Endothelial cell of umbilical vein (primary cell): ENCODE measurements at regions not wholly inside any gene's neighbourhood (a gene's known extent, or its start where the extent isn't known, plus 50 kb on each side); places are given as distances from the start of the nearest gene placed in this dataset.

Source experiments
- BruUV-seq: library from RNA; stranded (reverse); fragments of 400-500 nt; replicated peaks from 2 replicates; lab custom pipeline; 2021; lab: Mats Ljungman, UMichigan
- CTCF ChIA-PET: fragments of 300-600, 350-600 bp; sonication (Branson Sonifier 250); formaldehyde crosslinking; loops from one replicate; lab custom pipeline; 2021; ENCODE audit warnings: antibody characterized with exemption, inconsistent platforms; lab: Charles Lee
- POLR2A ChIA-PET: fragments of 300-600, 350-600 bp; sonication (Branson Sonifier 250); formaldehyde crosslinking; loops from one replicate; lab custom pipeline; 2021; ENCODE audit warnings: antibody characterized with exemption, inconsistent platforms; lab: Charles Lee
- DNase-seq: peaks from one replicate; pipeline ENCODE4 v3.0.0-alpha.2; 2011; ENCODE audit warnings: low read depth, low spot score
- FAIRE-seq: peaks from 2 replicates; lab custom pipeline; 2011; peaks lifted over from hg19 to GRCh38; lab: Jason Lieb, UNC
- H2AFZ ChIP-seq: 2 replicates; pipeline ENCODE4 v1.6.0; 2012; ENCODE audit warnings: low read depth, low read length, control low read depth, inconsistent platforms
- H3K27ac ChIP-seq: 2 replicates; pipeline ENCODE4 v1.5.1; 2011; ENCODE audit warnings: low read depth, mild to moderate bottlenecking, control low read depth, low read length, moderate library complexity; ENCODE audit not compliant: insufficient read depth
- H3K27me3 ChIP-seq, 2 experiments: 2 replicates each; pipeline versions ENCODE4 v1.6.0 to v1.6.1; 2011; ENCODE audit warnings: low read length in 2 of 2, mixed read lengths in 1 of 2; ENCODE audit not compliant: control insufficient read depth in 2 of 2, insufficient read depth in 2 of 2
- H3K36me3 ChIP-seq, 2 experiments: 2 replicates in 1 of 2; 3 replicates in 1 of 2; pipeline ENCODE4 v1.5.1; 2011; ENCODE audit warnings: low read length in 2 of 2, mild to moderate bottlenecking in 1 of 2, moderate library complexity in 1 of 2; ENCODE audit not compliant: control insufficient read depth in 2 of 2, insufficient read depth in 2 of 2; ENCODE audit errors: extremely low read depth in 1 of 2
- H3K4me1 ChIP-seq: 3 replicates; pipeline ENCODE4 v1.5.1; 2011; ENCODE audit warnings: mild to moderate bottlenecking, low read length; ENCODE audit not compliant: control insufficient read depth, insufficient read depth; ENCODE audit errors: extremely low read depth
- H3K4me2 ChIP-seq: 2 replicates; pipeline ENCODE4 v1.6.1; 2011; ENCODE audit warnings: low read length, control low read depth, mixed read lengths; ENCODE audit not compliant: insufficient read depth
- H3K4me3 ChIP-seq, 3 experiments: fragments of 200-600 bp in 1 of 3; sonication (generic), shearing (Covaris generic) in 1 of 3; replicated peaks in 1 of 3; 2 replicates each; pipeline ENCODE4 v1.5.1; 2011 to 2016; ENCODE audit warnings: control low read depth in 3 of 3, low read length in 3 of 3, mild to moderate bottlenecking in 2 of 3, inconsistent platforms in 1 of 3, low read depth in 1 of 3, moderate library complexity in 1 of 3; ENCODE audit not compliant: insufficient read depth in 1 of 3
- H3K79me2 ChIP-seq: 2 replicates; pipeline ENCODE4 v1.6.0; 2012; ENCODE audit warnings: low read length, inconsistent platforms; ENCODE audit not compliant: control insufficient read depth, insufficient read depth
- H3K9ac ChIP-seq: replicated peaks from 2 replicates; pipeline ENCODE3; 2011; ENCODE audit warnings: low read length, control low read depth; ENCODE audit not compliant: insufficient read depth; ENCODE audit errors: extremely low read depth
- H3K9me1 ChIP-seq: replicated peaks from 3 replicates; pipeline ENCODE4 v1.6.0; 2011; ENCODE audit warnings: mild to moderate bottlenecking, low read length; ENCODE audit not compliant: control insufficient read depth, insufficient read depth; ENCODE audit errors: extremely low read depth
- H3K9me3 ChIP-seq: replicated peaks from 2 replicates; pipeline ENCODE4 v1.5.1; 2012; ENCODE audit warnings: low read length, inconsistent platforms; ENCODE audit not compliant: control insufficient read depth, insufficient read depth
- H4K20me1 ChIP-seq: replicated peaks from 2 replicates; pipeline ENCODE3; 2011; ENCODE audit warnings: mild to moderate bottlenecking, low read length; ENCODE audit not compliant: control insufficient read depth, insufficient read depth; ENCODE audit errors: extremely low read depth
- EZH2 ChIP-seq: IDR thresholded peaks from 2 replicates; pipeline ENCODE4 v1.6.1; 2012; ENCODE audit warnings: borderline replicate concordance, low read depth, mild to moderate bottlenecking, moderate library complexity, low read length, inconsistent platforms; ENCODE audit not compliant: severe bottlenecking
- FOS ChIP-seq: IDR thresholded peaks from 2 replicates; pipeline ENCODE4 v1.6.1; 2011; ENCODE audit warnings: mild to moderate bottlenecking, low read length, moderate library complexity, borderline replicate concordance; ENCODE audit not compliant: insufficient read depth
- GATA2 ChIP-seq: IDR thresholded peaks from 2 replicates; pipeline ENCODE4 v1.7.0; 2011; ENCODE audit warnings: low read depth, mild to moderate bottlenecking, moderate library complexity, mixed read lengths, low read length; ENCODE audit not compliant: insufficient read length, insufficient read depth
- JUN ChIP-seq: IDR thresholded peaks from 2 replicates; pipeline ENCODE4 v1.6.1; 2011; ENCODE audit warnings: borderline replicate concordance, low read depth; ENCODE audit not compliant: insufficient read length, insufficient read depth
- MYC ChIP-seq: IDR thresholded peaks from one replicate; pipeline ENCODE4 v1.6.1; 2011; ENCODE audit warnings: mild to moderate bottlenecking, low read depth, low read length
- POLR2A ChIP-seq: IDR thresholded peaks from 2 replicates; pipeline ENCODE4 v1.6.1; 2012; ENCODE audit warnings: low read depth, mild to moderate bottlenecking, control low read depth, low read length
- POLR2AphosphoS5 ChIP-seq: IDR thresholded peaks from 2 replicates; pipeline ENCODE4 v1.6.1; 2012; ENCODE audit warnings: low read depth, mild to moderate bottlenecking, control low read depth, low read length, moderate library complexity; ENCODE audit not compliant: insufficient read depth
- dilution Hi-C: fragments of 300-500 bp; cut with MboI; formaldehyde crosslinking; loops from one replicate; pipeline ENCODE4 v1.15.0; 2019; ENCODE audit warnings: low sequenced_read_pairs; ENCODE audit not compliant: extremely low pct_ligation_motif_present
- intact Hi-C: fragments of 100-400 bp; cut with micrococcal nuclease; formaldehyde crosslinking; loops from one replicate; pipeline ENCODE4 v1.10.0; 2022
- TF ChIP-seq, protein P1 (sequence below), 2 donors: IDR thresholded peaks; 1 replicate in 1 of 2; 2 replicates in 1 of 2; pipeline ENCODE4 v1.5.1; 2011; ENCODE audit warnings: low read length in 2 of 2, mild to moderate bottlenecking in 2 of 2, moderate library complexity in 2 of 2, control low read depth in 1 of 2, inconsistent platforms in 1 of 2, low read depth in 1 of 2; ENCODE audit not compliant: insufficient read depth in 1 of 2; ENCODE audit errors: extremely low read depth in 1 of 2
- TF ChIP-seq, protein P2 (sequence below): IDR thresholded peaks from 2 replicates; pipeline ENCODE4 v1.6.1; 2011; ENCODE audit not compliant: insufficient read depth, insufficient read length

DNA sequence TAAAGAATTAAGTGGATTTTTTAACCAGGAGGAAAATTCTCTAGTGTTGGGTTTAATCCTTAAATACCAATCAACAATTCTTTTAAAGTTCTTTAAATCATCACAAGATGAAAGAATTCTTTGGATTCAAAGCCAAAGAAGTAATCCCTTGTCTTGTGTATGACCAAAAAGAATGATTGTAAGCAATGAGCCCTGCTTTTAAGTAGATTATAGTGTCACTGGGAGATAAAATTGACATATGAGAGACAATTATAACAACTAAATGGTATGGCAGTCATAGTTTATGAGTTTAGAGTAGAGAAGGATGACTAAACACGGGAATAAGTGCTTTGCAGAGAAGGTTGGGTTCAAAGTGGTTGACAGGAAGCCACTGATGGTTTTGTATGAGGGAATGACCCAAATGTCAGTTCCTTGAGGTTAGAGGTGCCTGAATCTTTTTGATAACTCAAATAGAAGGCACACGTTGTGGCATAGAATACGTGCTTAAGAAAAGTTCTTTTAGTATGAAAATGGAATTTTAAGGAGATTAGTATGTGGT lies 199.6 kb upstream of the TCF4 start:
- ChIA-PET POLR2A (no interaction called here), CTCF (no interaction called here)
- no peaks in the 10 kb centered on the region for H4K20me1 ChIP-seq
- peaks cover 19% of the 10 kb centered on the region for H3K4me1 ChIP-seq
- no peaks in the 10 kb centered on the region for H3K36me3 ChIP-seq
- no peaks in the 10 kb centered on the region for H3K9me1 ChIP-seq
- dilution Hi-C loops (no loop called here), intact Hi-C loops (no loop called here)
- no peaks in the 10 kb centered on the region for H3K9me3 ChIP-seq
- H3K9ac ChIP-seq: no peak overlapping the region
- no peak overlapping the region for H3K4me3 ChIP-seq
- H3K27me3 ChIP-seq: no peaks in the 10 kb centered on the region
- no peaks in the 10 kb centered on the region for H3K79me2 ChIP-seq
- no peak for DNase-seq
- no TSS peak for BruUV-seq
- H3K4me2 ChIP-seq: no peak overlapping the region
- H3K27ac ChIP-seq: no peak overlapping the region
- H2AFZ ChIP-seq: no peak overlapping the region
- TF ChIP-seq JUN: no peak
- TF ChIP-seq EZH2: no peak
- no peak for TF ChIP-seq GATA2
- no peak for TF ChIP-seq MYC
- TF ChIP-seq POLR2A: no peak
- no peak for FAIRE-seq

DNA sequence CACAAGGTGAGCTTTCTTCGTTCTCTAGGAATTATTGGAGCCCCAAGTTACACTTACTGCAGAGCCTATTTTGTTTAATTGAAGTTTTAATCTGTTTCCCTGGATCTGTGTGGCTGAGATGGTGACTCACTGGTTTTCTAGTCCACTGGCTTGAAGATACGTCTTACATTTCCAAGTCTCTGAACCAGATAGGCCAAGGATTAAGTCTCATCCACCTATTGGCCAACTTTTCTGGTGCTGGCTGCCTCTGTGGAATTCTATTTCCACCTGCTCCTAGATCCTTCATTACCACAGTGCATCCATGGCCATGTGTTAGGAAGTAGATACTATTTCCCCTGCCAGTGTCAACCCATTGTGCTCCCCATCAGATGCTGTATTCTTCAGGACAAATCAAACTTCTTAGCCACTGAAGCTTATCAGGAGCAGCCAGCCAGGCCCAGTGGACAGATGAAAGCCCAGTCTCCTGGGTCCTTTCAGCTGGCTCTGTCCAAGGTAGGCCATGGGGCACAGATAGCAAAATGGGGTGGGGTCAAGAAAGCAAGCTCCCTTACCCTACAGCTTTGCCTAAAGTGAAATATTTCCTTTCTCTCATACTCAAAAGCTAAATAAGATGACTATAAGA lies 198.8 kb upstream of the TCF4 start:
- Histone ChIP-seq H3K9ac (no peak overlapping the region), H3K27ac (no peak overlapping the region), H3K4me2 (no peak overlapping the region), H3K36me3 (no peaks in the 10 kb centered on the region), H3K4me3 (no peak overlapping the region), H3K4me1 (peaks cover 20% of the 10 kb centered on the region), H3K9me1 (no peaks in the 10 kb centered on the region), H3K9me3 (no peaks in the 10 kb centered on the region), H3K27me3 (no peaks in the 10 kb centered on the region), H2AFZ (no peak overlapping the region), H4K20me1 (no peaks in the 10 kb centered on the region), H3K79me2 (no peaks in the 10 kb centered on the region)
- ChIA-PET POLR2A (no interaction called here), CTCF (interaction anchor here (1.4 kb wide), 1 partner anchor 15 kb away, joined by 3 read pairs; no protein-coding TSS in a partner anchor)
- TF ChIP-seq JUN (no peak), FOS (no peak), POLR2AphosphoS5 (no peak), MYC (no peak), EZH2 (no peak), POLR2A (no peak), GATA2 (no peak)
- TF ChIP-seq, protein P1, sequence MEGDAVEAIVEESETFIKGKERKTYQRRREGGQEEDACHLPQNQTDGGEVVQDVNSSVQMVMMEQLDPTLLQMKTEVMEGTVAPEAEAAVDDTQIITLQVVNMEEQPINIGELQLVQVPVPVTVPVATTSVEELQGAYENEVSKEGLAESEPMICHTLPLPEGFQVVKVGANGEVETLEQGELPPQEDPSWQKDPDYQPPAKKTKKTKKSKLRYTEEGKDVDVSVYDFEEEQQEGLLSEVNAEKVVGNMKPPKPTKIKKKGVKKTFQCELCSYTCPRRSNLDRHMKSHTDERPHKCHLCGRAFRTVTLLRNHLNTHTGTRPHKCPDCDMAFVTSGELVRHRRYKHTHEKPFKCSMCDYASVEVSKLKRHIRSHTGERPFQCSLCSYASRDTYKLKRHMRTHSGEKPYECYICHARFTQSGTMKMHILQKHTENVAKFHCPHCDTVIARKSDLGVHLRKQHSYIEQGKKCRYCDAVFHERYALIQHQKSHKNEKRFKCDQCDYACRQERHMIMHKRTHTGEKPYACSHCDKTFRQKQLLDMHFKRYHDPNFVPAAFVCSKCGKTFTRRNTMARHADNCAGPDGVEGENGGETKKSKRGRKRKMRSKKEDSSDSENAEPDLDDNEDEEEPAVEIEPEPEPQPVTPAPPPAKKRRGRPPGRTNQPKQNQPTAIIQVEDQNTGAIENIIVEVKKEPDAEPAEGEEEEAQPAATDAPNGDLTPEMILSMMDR (IDR thresholded peaks at IDR 0.05; ENCODE audit: extremely low read depth in 1 of 2, insufficient read depth in 1 of 2, low read depth in 1 of 2, low read length in 2 of 2): no peak
- TF ChIP-seq, protein P2, sequence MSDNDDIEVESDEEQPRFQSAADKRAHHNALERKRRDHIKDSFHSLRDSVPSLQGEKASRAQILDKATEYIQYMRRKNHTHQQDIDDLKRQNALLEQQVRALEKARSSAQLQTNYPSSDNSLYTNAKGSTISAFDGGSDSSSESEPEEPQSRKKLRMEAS: no peak
- DNase-seq (no peak), FAIRE-seq (no peak)
- no TSS peak for BruUV-seq
- intact Hi-C loops (no loop called here), dilution Hi-C loops (no loop called here)
